BJ (cell line): ENCODE measurements at regions not wholly inside any gene's neighbourhood (a gene's known extent, or its start where the extent isn't known, plus 50 kb on each side); places are given as distances from the start of the nearest gene placed in this dataset.
"Not testable (repeated sequence)": the region's sequence is repeated elsewhere in the genome, so short reads cannot be mapped to it uniquely, and the experiment has no call there.

Source experiments
- CTCF ChIA-PET: fragments of 350-600 bp; formaldehyde crosslinking; extraction: SDS; loops from one replicate; lab custom pipeline; 2021; ENCODE audit warnings: antibody characterized with exemption, inconsistent platforms; lab: Yijun Ruan, JAX
- POLR2A ChIA-PET: fragments of 300-600 bp; sonication (Branson Sonifier 250); formaldehyde crosslinking; extraction: SDS; loops from one replicate; lab custom pipeline; 2021; ENCODE audit warnings: antibody characterized with exemption; lab: Charles Lee
- DNase-seq: peaks from one replicate; pipeline ENCODE4 v3.0.0-alpha.2; 2011; ENCODE audit warnings: low read depth
- H3K27me3 ChIP-seq: 2 replicates; pipeline ENCODE4 v1.6.0; 2011; ENCODE audit warnings: low read length; ENCODE audit not compliant: control insufficient read depth, insufficient read depth
- H3K36me3 ChIP-seq: 2 replicates; pipeline ENCODE4 v1.5.1; 2011; ENCODE audit warnings: low read length; ENCODE audit not compliant: control insufficient read depth, insufficient read depth
- H3K4me3 ChIP-seq: 2 replicates; pipeline ENCODE4 v1.5.1; 2011; ENCODE audit warnings: low read depth, mild to moderate bottlenecking, control low read depth, low read length
- TF ChIP-seq, protein P1 (sequence below): IDR thresholded peaks from 2 replicates; pipeline ENCODE4 v1.5.1; 2011; ENCODE audit warnings: low read depth, mild to moderate bottlenecking, control low read depth, inconsistent platforms, low read length, moderate library complexity; ENCODE audit not compliant: insufficient read depth

- CTCF ChIA-PET: no interaction called here
- DNase-seq: no peak
- TF ChIP-seq, protein P1, sequence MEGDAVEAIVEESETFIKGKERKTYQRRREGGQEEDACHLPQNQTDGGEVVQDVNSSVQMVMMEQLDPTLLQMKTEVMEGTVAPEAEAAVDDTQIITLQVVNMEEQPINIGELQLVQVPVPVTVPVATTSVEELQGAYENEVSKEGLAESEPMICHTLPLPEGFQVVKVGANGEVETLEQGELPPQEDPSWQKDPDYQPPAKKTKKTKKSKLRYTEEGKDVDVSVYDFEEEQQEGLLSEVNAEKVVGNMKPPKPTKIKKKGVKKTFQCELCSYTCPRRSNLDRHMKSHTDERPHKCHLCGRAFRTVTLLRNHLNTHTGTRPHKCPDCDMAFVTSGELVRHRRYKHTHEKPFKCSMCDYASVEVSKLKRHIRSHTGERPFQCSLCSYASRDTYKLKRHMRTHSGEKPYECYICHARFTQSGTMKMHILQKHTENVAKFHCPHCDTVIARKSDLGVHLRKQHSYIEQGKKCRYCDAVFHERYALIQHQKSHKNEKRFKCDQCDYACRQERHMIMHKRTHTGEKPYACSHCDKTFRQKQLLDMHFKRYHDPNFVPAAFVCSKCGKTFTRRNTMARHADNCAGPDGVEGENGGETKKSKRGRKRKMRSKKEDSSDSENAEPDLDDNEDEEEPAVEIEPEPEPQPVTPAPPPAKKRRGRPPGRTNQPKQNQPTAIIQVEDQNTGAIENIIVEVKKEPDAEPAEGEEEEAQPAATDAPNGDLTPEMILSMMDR: no peak
- Histone ChIP-seq H3K4me3 (no peak overlapping the region), H3K27me3 (no peaks in the 10 kb centered on the region), H3K36me3 (no peaks in the 10 kb centered on the region)
- POLR2A ChIA-PET: no interaction called here
Observed at GRCh38 chr6:159397753-159398152, 228.6 kb downstream of the FNDC1 start.

- H3K4me3 ChIP-seq: no peak overlapping the region
- TF ChIP-seq, protein P1: no peak
- no peak for DNase-seq
- ChIA-PET POLR2A (no interaction called here), CTCF (no interaction called here)
- no peaks in the 10 kb centered on the region for H3K36me3 ChIP-seq
- no peaks in the 10 kb centered on the region for H3K27me3 ChIP-seq
Observed at GRCh38 chr6:159395609-159396008, 226.4 kb downstream of the FNDC1 start.

- H3K4me3 ChIP-seq, DNase-seq, H3K36me3 ChIP-seq, POLR2A ChIA-PET, H3K27me3 ChIP-seq, CTCF ChIA-PET: not testable (repeated sequence)
Observed at GRCh38 chr6:159392695-159393094, 223.5 kb downstream of the FNDC1 start.

GRCh38 chr6:159390381-159390780 lies 221.2 kb downstream of the FNDC1 start:
- DNase-seq: no peak
- Histone ChIP-seq H3K27me3 (no peaks in the 10 kb centered on the region), H3K4me3 (no peak overlapping the region), H3K36me3 (no peaks in the 10 kb centered on the region)
- POLR2A ChIA-PET: no interaction called here
- TF ChIP-seq, protein P1: no peak
- CTCF ChIA-PET: no interaction called here

DNA sequence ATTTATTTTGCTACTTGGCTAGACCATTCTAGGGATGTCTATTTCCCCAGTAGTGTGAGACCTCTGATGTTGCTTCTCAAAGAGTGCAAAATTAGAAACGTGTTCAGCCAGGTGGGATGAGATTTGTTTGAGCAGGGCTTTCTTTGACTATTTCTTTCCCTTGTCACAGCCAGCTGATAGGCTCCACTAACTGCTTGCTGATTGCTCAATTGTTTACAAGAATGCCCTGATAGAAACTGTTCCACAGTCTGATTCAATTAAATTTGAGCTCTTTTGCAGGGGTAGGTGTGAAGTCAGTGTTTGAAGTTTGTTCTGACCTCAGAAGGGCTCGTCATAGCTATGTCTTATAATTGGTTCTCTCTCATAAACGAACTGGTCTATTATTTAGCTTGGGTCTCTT lies 220.5 kb downstream of the FNDC1 start:
- CTCF ChIA-PET: no interaction called here
- Histone ChIP-seq H3K36me3 (no peaks in the 10 kb centered on the region), H3K27me3 (no peaks in the 10 kb centered on the region), H3K4me3 (no peak overlapping the region)
- no peak for DNase-seq
- TF ChIP-seq, protein P1: no peak
- POLR2A ChIA-PET: no interaction called here

DNA sequence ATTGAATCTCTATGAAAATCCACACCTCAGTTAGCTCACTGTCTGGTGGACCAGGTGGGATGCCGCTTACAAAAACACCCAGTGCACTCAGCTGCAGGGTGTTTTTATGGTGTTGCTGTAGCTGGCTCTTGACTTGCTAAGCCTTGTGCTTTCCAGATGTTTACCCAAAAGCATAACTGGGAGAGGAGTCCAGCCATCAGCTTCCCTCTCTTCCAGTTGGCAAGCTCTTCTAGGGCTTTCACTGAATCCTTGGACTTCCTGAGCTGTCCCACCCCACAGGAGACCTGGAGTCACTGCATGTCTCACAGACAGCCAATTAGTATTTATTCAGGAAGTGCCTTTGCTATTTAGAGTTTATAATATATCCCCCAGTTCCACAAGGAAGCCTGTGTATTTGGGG lies 210.9 kb downstream of the FNDC1 start:
- Histone ChIP-seq H3K4me3 (no peak overlapping the region), H3K36me3 (no peaks in the 10 kb centered on the region), H3K27me3 (no peaks in the 10 kb centered on the region)
- TF ChIP-seq, protein P1: no peak
- ChIA-PET POLR2A (no interaction called here), CTCF (interaction anchor here (0.6 kb wide), 1 partner anchor 37 kb away, joined by 4 read pairs; no protein-coding TSS in a partner anchor)
- no peak for DNase-seq
